Skeletal muscle tissue (tissue), 4 donors: ENCODE measurements at regions not wholly inside any gene's neighbourhood (a gene's known extent, or its start where the extent isn't known, plus 50 kb on each side); places are given as distances from the start of the nearest gene placed in this dataset. TPM values are rescaled to one million over a fixed set of nuclear protein-coding genes. Genes with fewer than 3 reads are reported as not detected.

ENCODE experiments used
- H3K27ac ChIP-seq: one replicate; pipeline ENCODE4 v1.7.0; 2013; ENCODE audit warnings: mild to moderate bottlenecking, low read depth, low read length, inconsistent platforms
- H3K27me3 ChIP-seq, 3 donors: one replicate each; pipeline ENCODE4 v1.7.0; 2013; ENCODE audit warnings: low read length in 3 of 3; ENCODE audit not compliant: control insufficient read depth in 3 of 3, insufficient read depth in 3 of 3
- H3K36me3 ChIP-seq, 3 donors: one replicate each; pipeline ENCODE4 v1.7.0; 2013; ENCODE audit warnings: low read length in 3 of 3; ENCODE audit not compliant: control insufficient read depth in 3 of 3, insufficient read depth in 3 of 3
- H3K4me1 ChIP-seq, 3 donors: one replicate each; pipeline ENCODE4 v1.7.0; 2013; ENCODE audit warnings: low read length in 3 of 3, mild to moderate bottlenecking in 3 of 3; ENCODE audit not compliant: control insufficient read depth in 3 of 3, insufficient read depth in 3 of 3
- H3K4me3 ChIP-seq, 3 donors: one replicate each; pipeline ENCODE4 v1.7.0; 2013; ENCODE audit warnings: low read length in 3 of 3
- H3K9ac ChIP-seq, 3 donors: one replicate each; pipeline ENCODE4 v1.7.0; 2013; ENCODE audit warnings: low read length in 3 of 3, mild to moderate bottlenecking in 3 of 3, moderate library complexity in 2 of 3, low read depth in 1 of 3
- H3K9me3 ChIP-seq, 3 donors: one replicate each; pipeline ENCODE4 v1.7.0; 2013; ENCODE audit warnings: low read length in 3 of 3; ENCODE audit not compliant: control insufficient read depth in 3 of 3
- small RNA-seq: library from RNA; depleted of rRNA; stranded (forward); fragments of <200 nt; gene quantifications from one replicate; pipeline ENCODE3, GENCODE V24; 2014
- donor health status: Osteomylitis.

GRCh38 chr4:168037676-168038075 is 54.7 kb upstream of the ANXA10 start:
- Histone ChIP-seq H3K4me3 (no peak overlapping the region), H3K36me3 (no peaks in the 10 kb centered on the region), H3K27me3 (no peaks in the 10 kb centered on the region), H3K9ac (no peak overlapping the region), H3K9me3 (no peaks in the 10 kb centered on the region), H3K27ac (no peak overlapping the region), H3K4me1 (no peaks in the 10 kb centered on the region)

GRCh38 chr4:168039593-168039992 is 52.7 kb upstream of the ANXA10 start:
- Histone ChIP-seq H3K9me3 (no peaks in the 10 kb centered on the region), H3K4me1 (no peaks in the 10 kb centered on the region), H3K9ac (no peak overlapping the region), H3K36me3 (no peaks in the 10 kb centered on the region), H3K27ac (no peak overlapping the region), H3K4me3 (no peak overlapping the region), H3K27me3 (no peaks in the 10 kb centered on the region)

Small RNA genes in the stretch of these regions (small RNA-seq; reads per million reads assigned to genes)
- not detected for gene RN7SL776P
